ENCODE measurements at regions not wholly inside any gene's neighbourhood (a gene's known extent, or its start where the extent isn't known, plus 50 kb on each side); places are given as distances from the start of the nearest gene placed in this dataset.

DNA sequence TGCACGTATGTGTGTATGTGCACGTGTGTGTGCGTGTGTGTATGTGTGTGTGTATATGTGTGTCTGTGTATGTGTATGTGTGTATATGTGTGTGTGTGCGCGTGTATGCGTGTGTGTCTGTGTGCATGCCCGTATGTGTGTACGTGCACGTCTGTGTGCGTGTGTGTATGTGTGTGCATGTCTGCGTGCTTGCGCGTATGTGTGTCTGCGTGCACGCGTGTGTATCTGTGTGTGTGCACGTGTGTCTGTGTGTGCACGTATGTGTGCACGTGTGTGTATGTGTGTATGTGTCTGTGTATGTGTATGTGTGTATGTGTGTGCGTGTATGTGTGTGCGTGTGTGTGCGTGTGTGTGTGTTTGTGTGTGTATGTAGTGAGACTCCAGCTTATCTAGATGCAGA, 97.5 kb upstream of the SPATS2L start:
- no peaks in the 10 kb centered on the region for H3K27me3 ChIP-seq (replicated peaks; ENCODE audit: control insufficient read depth, insufficient read depth, low read length)
- no peak overlapping the region for H3K4me3 ChIP-seq (replicated peaks; ENCODE audit: low read depth, low read length)
- TF ChIP-seq, protein P1, sequence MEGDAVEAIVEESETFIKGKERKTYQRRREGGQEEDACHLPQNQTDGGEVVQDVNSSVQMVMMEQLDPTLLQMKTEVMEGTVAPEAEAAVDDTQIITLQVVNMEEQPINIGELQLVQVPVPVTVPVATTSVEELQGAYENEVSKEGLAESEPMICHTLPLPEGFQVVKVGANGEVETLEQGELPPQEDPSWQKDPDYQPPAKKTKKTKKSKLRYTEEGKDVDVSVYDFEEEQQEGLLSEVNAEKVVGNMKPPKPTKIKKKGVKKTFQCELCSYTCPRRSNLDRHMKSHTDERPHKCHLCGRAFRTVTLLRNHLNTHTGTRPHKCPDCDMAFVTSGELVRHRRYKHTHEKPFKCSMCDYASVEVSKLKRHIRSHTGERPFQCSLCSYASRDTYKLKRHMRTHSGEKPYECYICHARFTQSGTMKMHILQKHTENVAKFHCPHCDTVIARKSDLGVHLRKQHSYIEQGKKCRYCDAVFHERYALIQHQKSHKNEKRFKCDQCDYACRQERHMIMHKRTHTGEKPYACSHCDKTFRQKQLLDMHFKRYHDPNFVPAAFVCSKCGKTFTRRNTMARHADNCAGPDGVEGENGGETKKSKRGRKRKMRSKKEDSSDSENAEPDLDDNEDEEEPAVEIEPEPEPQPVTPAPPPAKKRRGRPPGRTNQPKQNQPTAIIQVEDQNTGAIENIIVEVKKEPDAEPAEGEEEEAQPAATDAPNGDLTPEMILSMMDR (IDR thresholded peaks at IDR 0.05; ENCODE audit: insufficient read depth, low read length, poor library complexity, severe bottlenecking), result no peak
- H3K36me3 ChIP-seq (ENCODE audit: control insufficient read depth, insufficient read depth, low read length), result no peaks in the 10 kb centered on the region
- DNase-seq (ENCODE audit: extremely low read depth, insufficient read length), result no peak

- TF ChIP-seq, protein P1 (IDR thresholded peaks at IDR 0.05; ENCODE audit: insufficient read depth, low read length, poor library complexity, severe bottlenecking), result no peak
- no peaks in the 10 kb centered on the region for H3K36me3 ChIP-seq (ENCODE audit: control insufficient read depth, insufficient read depth, low read length)
- DNase-seq (ENCODE audit: extremely low read depth, insufficient read length), result no peak
Measured at GRCh38 chr2:200211643-200212042, 94.8 kb upstream of the SPATS2L start.

GRCh38 chr2:200212862-200213425, 93.5 kb upstream of the SPATS2L start:
- Histone ChIP-seq H3K36me3 (ENCODE audit: control insufficient read depth, insufficient read depth, low read length) (no peaks in the 10 kb centered on the region), H3K27me3 (replicated peaks; ENCODE audit: control insufficient read depth, insufficient read depth, low read length) (no peaks in the 10 kb centered on the region; the same call in 1 of the 2 replicates), H3K4me3 (replicated peaks; ENCODE audit: low read depth, low read length) (no peak overlapping the region)
- TF ChIP-seq, protein P1 (IDR thresholded peaks at IDR 0.05; ENCODE audit: insufficient read depth, low read length, poor library complexity, severe bottlenecking), result no peak
- DNase-seq (ENCODE audit: extremely low read depth, insufficient read length), result no peak

More at GRCh38 chr2:200211643-200212042, 94.8 kb upstream of the SPATS2L start:
- no peaks in the 10 kb centered on the region; the same call in 1 of the 2 replicates for H3K27me3 ChIP-seq (replicated peaks; ENCODE audit: control insufficient read depth, insufficient read depth, low read length)
- no peak overlapping the region for H3K4me3 ChIP-seq (replicated peaks; ENCODE audit: low read depth, low read length)

- DNase-seq (ENCODE audit: extremely low read depth, insufficient read length), result no peak
- H3K4me3 ChIP-seq (replicated peaks; ENCODE audit: low read depth, low read length), result no peak overlapping the region
- H3K27me3 ChIP-seq (replicated peaks; ENCODE audit: control insufficient read depth, insufficient read depth, low read length), result no peaks in the 10 kb centered on the region; the same call in 1 of the 2 replicates
- H3K36me3 ChIP-seq (ENCODE audit: control insufficient read depth, insufficient read depth, low read length), result no peaks in the 10 kb centered on the region
- TF ChIP-seq, protein P1 (IDR thresholded peaks at IDR 0.05; ENCODE audit: insufficient read depth, low read length, poor library complexity, severe bottlenecking), result no peak
Measured at GRCh38 chr2:200216310-200216709, 90.2 kb upstream of the SPATS2L start.

- Histone ChIP-seq H3K27me3 (replicated peaks; ENCODE audit: control insufficient read depth, insufficient read depth, low read length) (no peaks in the 10 kb centered on the region; the same call in 1 of the 2 replicates), H3K4me3 (replicated peaks; ENCODE audit: low read depth, low read length) (no peak overlapping the region), H3K36me3 (ENCODE audit: control insufficient read depth, insufficient read depth, low read length) (no peaks in the 10 kb centered on the region)
- TF ChIP-seq, protein P1 (IDR thresholded peaks at IDR 0.05; ENCODE audit: insufficient read depth, low read length, poor library complexity, severe bottlenecking), result no peak
- DNase-seq (ENCODE audit: extremely low read depth, insufficient read length), result no peak
Measured at GRCh38 chr2:200217320-200217719, 89.2 kb upstream of the SPATS2L start.

DNA sequence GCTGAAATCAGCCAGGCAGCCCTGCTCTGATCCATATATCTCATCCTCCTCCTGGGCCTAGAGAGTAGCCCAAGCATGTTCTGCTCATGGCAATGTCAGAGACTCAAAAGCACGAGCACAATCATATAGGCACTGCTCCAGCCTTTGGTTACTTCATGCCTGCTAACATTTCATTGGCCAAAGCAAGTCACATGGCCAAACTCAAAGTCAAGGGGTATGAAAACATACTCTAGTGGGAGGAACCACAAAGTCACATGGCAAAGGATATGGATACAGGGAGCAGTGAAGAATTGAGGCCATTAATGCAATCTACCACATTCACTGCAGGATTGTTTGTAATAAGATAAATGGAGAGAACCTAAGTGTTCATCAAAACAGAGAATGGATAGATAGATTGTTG, 87.8 kb upstream of the SPATS2L start:
- no peak for DNase-seq (ENCODE audit: extremely low read depth, insufficient read length)
- TF ChIP-seq, protein P1 (IDR thresholded peaks at IDR 0.05; ENCODE audit: insufficient read depth, low read length, poor library complexity, severe bottlenecking), result no peak
- Histone ChIP-seq H3K27me3 (replicated peaks; ENCODE audit: control insufficient read depth, insufficient read depth, low read length) (no peaks in the 10 kb centered on the region; the same call in 1 of the 2 replicates), H3K36me3 (ENCODE audit: control insufficient read depth, insufficient read depth, low read length) (no peaks in the 10 kb centered on the region), H3K4me3 (replicated peaks; ENCODE audit: low read depth, low read length) (no peak overlapping the region)

Data from GM06990 (cell line).